ENCODE measurements at regions not wholly inside any gene's neighbourhood (a gene's known extent, or its start where the extent isn't known, plus 50 kb on each side); places are given as distances from the start of the nearest gene placed in this dataset.
"Not testable (repeated sequence)": the region's sequence is repeated elsewhere in the genome, so short reads cannot be mapped to it uniquely, and the experiment has no call there.

DNA sequence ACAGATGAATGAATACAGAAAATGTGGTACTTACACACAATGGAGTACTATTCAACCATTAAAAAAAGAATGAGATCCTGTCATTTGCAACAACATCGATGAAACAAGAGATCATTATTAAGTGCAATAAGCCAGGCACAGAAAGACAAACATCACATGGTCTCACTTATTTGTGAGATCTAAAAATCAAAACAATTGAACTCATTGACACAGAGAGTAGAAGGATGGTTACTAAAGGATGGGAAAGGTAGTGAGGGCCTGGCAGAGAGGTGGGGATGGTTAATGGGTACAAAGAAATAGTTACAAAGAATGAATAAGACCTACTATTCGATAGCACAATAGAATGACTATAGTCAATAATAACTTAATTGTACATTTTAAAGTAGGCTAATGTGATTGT, 393.5 kb downstream of the SATB2 start:
- no peaks in the 10 kb centered on the region for H3K36me3 Mint-ChIP-seq
- ChIA-PET CTCF (no interaction called here), POLR2A (no interaction called here)
- DNase-seq: no peak
- no peaks in the 10 kb centered on the region for H3K4me1 Mint-ChIP-seq (ENCODE audit: low read depth)
- H3K27me3 Mint-ChIP-seq: no peaks in the 10 kb centered on the region
- intact Hi-C loops (cut with micrococcal nuclease): no loop called here
- H3K9me3 Mint-ChIP-seq: peaks cover 16% of the 10 kb centered on the region
- H3K4me3 Mint-ChIP-seq: no peak overlapping the region
- H3K27ac Mint-ChIP-seq: no peak overlapping the region

GRCh38 chr2:199057936-199058335, 399.8 kb downstream of the SATB2 start:
- intact Hi-C loops (cut with micrococcal nuclease): no loop called here
- Mint-ChIP-seq H3K4me1 (ENCODE audit: low read depth) (no peaks in the 10 kb centered on the region), H3K36me3 (no peaks in the 10 kb centered on the region), H3K4me3 (no peak overlapping the region), H3K9me3 (peaks cover 5% of the 10 kb centered on the region), H3K27ac (no peak overlapping the region), H3K27me3 (no peaks in the 10 kb centered on the region)
- ChIA-PET POLR2A (no interaction called here), CTCF (no interaction called here)
- no peak for DNase-seq

- intact Hi-C loops (cut with micrococcal nuclease): no loop called here
- ChIA-PET CTCF (no interaction called here), POLR2A (no interaction called here)
- no peaks in the 10 kb centered on the region for H3K4me1 Mint-ChIP-seq (ENCODE audit: low read depth)
- no peak overlapping the region for H3K27ac Mint-ChIP-seq
- no peaks in the 10 kb centered on the region for H3K27me3 Mint-ChIP-seq
- H3K36me3 Mint-ChIP-seq: no peaks in the 10 kb centered on the region
- no peak for DNase-seq
- no peak overlapping the region for H3K4me3 Mint-ChIP-seq
- H3K9me3 Mint-ChIP-seq: peaks cover 4% of the 10 kb centered on the region
These were observed 402.4 kb downstream of the SATB2 start for GRCh38 chr2:199055336-199055735.

- no peak for DNase-seq
- Mint-ChIP-seq H3K27me3 (no peaks in the 10 kb centered on the region), H3K4me1 (ENCODE audit: low read depth) (no peaks in the 10 kb centered on the region), H3K27ac (no peak overlapping the region), H3K36me3 (no peaks in the 10 kb centered on the region), H3K4me3 (no peak overlapping the region), H3K9me3 (no peaks in the 10 kb centered on the region)
- POLR2A ChIA-PET: no interaction called here
- intact Hi-C loops (cut with micrococcal nuclease): no loop called here
- CTCF ChIA-PET: no interaction called here
These were observed 414.9 kb downstream of the SATB2 start for GRCh38 chr2:199042660-199043379.

- Mint-ChIP-seq H3K4me1 (ENCODE audit: low read depth) (no peaks in the 10 kb centered on the region), H3K27me3 (no peaks in the 10 kb centered on the region), H3K4me3 (no peak overlapping the region), H3K9me3 (no peaks in the 10 kb centered on the region), H3K27ac (no peak overlapping the region), H3K36me3 (no peaks in the 10 kb centered on the region)
- no peak for DNase-seq
- ChIA-PET CTCF (no interaction called here), POLR2A (no interaction called here)
- intact Hi-C loops (cut with micrococcal nuclease): no loop called here
These were observed 417.2 kb downstream of the SATB2 start for GRCh38 chr2:199040522-199040921.

DNA sequence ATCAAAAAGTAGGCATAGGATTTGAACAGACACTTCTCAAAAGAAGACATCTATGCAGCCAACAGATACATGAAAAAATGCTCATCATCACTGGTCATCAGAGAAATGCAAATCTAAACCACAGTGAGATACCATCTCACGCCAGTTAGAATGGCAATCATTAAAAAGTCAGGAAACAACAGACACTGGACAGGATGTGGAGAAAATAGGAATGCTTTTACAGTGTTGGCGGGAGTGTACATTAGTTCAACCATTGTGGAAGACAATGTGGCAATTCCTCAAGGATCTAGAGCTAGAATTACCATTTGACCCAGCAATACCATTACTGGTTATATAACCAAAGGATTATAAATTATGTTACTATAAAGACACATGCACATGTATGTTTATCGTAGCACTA, 424.0 kb downstream of the SATB2 start:
- H3K27ac Mint-ChIP-seq; H3K4me1 Mint-ChIP-seq (ENCODE audit: low read depth); intact Hi-C loops (cut with micrococcal nuclease); CTCF ChIA-PET; DNase-seq; H3K36me3 Mint-ChIP-seq; H3K4me3 Mint-ChIP-seq; H3K27me3 Mint-ChIP-seq; POLR2A ChIA-PET: not testable (repeated sequence)
- H3K9me3 Mint-ChIP-seq: peaks cover 15% of the 10 kb centered on the region

- Mint-ChIP-seq H3K4me1 (ENCODE audit: low read depth) (no peaks in the 10 kb centered on the region), H3K36me3 (no peaks in the 10 kb centered on the region), H3K27me3 (no peaks in the 10 kb centered on the region), H3K27ac (no peak overlapping the region), H3K4me3 (no peak overlapping the region), H3K9me3 (peaks cover 2% of the 10 kb centered on the region)
- ChIA-PET CTCF (no interaction called here), POLR2A (no interaction called here)
- intact Hi-C loops (cut with micrococcal nuclease): no loop called here
- DNase-seq: no peak
These were observed 432.6 kb downstream of the SATB2 start for GRCh38 chr2:199025146-199025545.

- H3K27ac Mint-ChIP-seq: no peak overlapping the region
- no peak for DNase-seq
- H3K27me3 Mint-ChIP-seq: no peaks in the 10 kb centered on the region
- H3K4me3 Mint-ChIP-seq: no peak overlapping the region
- POLR2A ChIA-PET: no interaction called here
- H3K9me3 Mint-ChIP-seq: peaks cover 2% of the 10 kb centered on the region
- CTCF ChIA-PET: no interaction called here
- H3K36me3 Mint-ChIP-seq: no peaks in the 10 kb centered on the region
- intact Hi-C loops (cut with micrococcal nuclease): no loop called here
- H3K4me1 Mint-ChIP-seq (ENCODE audit: low read depth): no peaks in the 10 kb centered on the region
These were observed 433.5 kb downstream of the SATB2 start for GRCh38 chr2:199024224-199024623.

GRCh38 chr2:199019898-199020507, 437.7 kb downstream of the SATB2 start:
- ChIA-PET CTCF (no interaction called here), POLR2A (no interaction called here)
- no peaks in the 10 kb centered on the region for H3K27me3 Mint-ChIP-seq
- H3K27ac Mint-ChIP-seq: no peak overlapping the region
- H3K9me3 Mint-ChIP-seq: no peaks in the 10 kb centered on the region
- no peaks in the 10 kb centered on the region for H3K36me3 Mint-ChIP-seq
- DNase-seq: no peak
- H3K4me3 Mint-ChIP-seq: no peak overlapping the region
- no peaks in the 10 kb centered on the region for H3K4me1 Mint-ChIP-seq (ENCODE audit: low read depth)
- intact Hi-C loops (cut with micrococcal nuclease): no loop called here

- ChIA-PET CTCF (interaction anchor here (1.1 kb wide), 1 partner anchor 467 kb away, joined by 3 read pairs; no protein-coding TSS in a partner anchor), POLR2A (no interaction called here)
- no peak for DNase-seq
- no peak overlapping the region for H3K4me3 Mint-ChIP-seq
- intact Hi-C loops (cut with micrococcal nuclease): no loop called here
- no peaks in the 10 kb centered on the region for H3K27me3 Mint-ChIP-seq
- no peaks in the 10 kb centered on the region for H3K36me3 Mint-ChIP-seq
- H3K9me3 Mint-ChIP-seq: no peaks in the 10 kb centered on the region
- H3K27ac Mint-ChIP-seq: no peak overlapping the region
- no peaks in the 10 kb centered on the region for H3K4me1 Mint-ChIP-seq (ENCODE audit: low read depth)
These were observed 438.9 kb downstream of the SATB2 start for GRCh38 chr2:199018826-199019225.

GRCh38 chr2:199015072-199015471, 442.7 kb downstream of the SATB2 start:
- DNase-seq: no peak
- CTCF ChIA-PET: no interaction called here
- H3K9me3 Mint-ChIP-seq: no peaks in the 10 kb centered on the region
- H3K27ac Mint-ChIP-seq: no peak overlapping the region
- POLR2A ChIA-PET: no interaction called here
- no peak overlapping the region for H3K4me3 Mint-ChIP-seq
- H3K36me3 Mint-ChIP-seq: no peaks in the 10 kb centered on the region
- H3K4me1 Mint-ChIP-seq (ENCODE audit: low read depth): no peaks in the 10 kb centered on the region
- intact Hi-C loops (cut with micrococcal nuclease): no loop called here
- no peaks in the 10 kb centered on the region for H3K27me3 Mint-ChIP-seq

DNA sequence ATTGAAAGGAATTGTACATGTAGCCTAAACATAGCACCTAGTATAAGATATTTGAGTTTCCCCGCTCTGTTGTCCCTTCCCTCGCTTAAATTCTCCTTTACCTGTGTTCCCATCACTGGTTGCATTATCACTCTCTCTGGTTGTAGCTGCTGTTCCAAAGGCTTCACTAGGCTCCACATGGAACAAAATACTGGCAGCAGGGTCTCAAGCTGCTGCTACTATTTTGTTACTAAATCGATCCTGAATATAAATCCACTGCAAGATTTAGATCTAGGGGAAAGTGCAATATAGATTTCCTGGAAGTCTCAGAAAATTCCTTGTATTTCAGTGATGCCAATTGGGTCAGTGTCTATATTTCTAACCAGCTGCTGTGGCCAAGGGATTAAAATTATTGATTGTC, 443.5 kb downstream of the SATB2 start:
- H3K27me3 Mint-ChIP-seq: no peaks in the 10 kb centered on the region
- ChIA-PET CTCF (no interaction called here), POLR2A (no interaction called here)
- H3K4me1 Mint-ChIP-seq (ENCODE audit: low read depth): no peaks in the 10 kb centered on the region
- no peak overlapping the region for H3K27ac Mint-ChIP-seq
- H3K36me3 Mint-ChIP-seq: no peaks in the 10 kb centered on the region
- intact Hi-C loops (cut with micrococcal nuclease): no loop called here
- H3K9me3 Mint-ChIP-seq: peaks cover 3% of the 10 kb centered on the region
- no peak for DNase-seq
- H3K4me3 Mint-ChIP-seq: no peak overlapping the region

DNA sequence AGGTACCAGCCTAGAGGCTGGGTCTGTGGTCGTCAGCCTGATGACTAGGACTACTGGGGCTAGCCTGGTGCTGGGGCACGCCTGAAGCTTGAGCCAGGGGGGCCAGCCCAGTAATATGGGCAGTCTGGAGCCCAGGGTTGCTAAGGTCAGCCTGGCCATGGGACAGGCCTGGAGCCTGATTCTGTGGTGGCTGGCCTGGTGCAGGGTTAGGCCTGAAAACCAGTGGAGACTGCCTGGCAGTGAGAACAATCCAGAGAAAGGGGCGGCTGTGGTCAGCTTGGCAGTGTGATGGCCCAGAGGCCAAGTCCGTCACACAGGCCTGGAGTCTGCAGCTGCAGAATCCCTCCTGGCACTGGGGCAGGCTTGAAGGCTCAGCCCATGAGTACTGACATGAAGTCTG, 445.8 kb downstream of the SATB2 start:
- Mint-ChIP-seq H3K4me3 (no peak overlapping the region), H3K36me3 (no peaks in the 10 kb centered on the region), H3K4me1 (ENCODE audit: low read depth) (no peaks in the 10 kb centered on the region), H3K27ac (no peak overlapping the region), H3K9me3 (peaks cover 12% of the 10 kb centered on the region), H3K27me3 (no peaks in the 10 kb centered on the region)
- POLR2A ChIA-PET: no interaction called here
- CTCF ChIA-PET: no interaction called here
- DNase-seq: no peak
- intact Hi-C loops (cut with micrococcal nuclease): no loop called here
